ENCODE measurements at regions not wholly inside any gene's neighbourhood (a gene's known extent, or its start where the extent isn't known, plus 50 kb on each side); places are given as distances from the start of the nearest gene placed in this dataset.

DNA sequence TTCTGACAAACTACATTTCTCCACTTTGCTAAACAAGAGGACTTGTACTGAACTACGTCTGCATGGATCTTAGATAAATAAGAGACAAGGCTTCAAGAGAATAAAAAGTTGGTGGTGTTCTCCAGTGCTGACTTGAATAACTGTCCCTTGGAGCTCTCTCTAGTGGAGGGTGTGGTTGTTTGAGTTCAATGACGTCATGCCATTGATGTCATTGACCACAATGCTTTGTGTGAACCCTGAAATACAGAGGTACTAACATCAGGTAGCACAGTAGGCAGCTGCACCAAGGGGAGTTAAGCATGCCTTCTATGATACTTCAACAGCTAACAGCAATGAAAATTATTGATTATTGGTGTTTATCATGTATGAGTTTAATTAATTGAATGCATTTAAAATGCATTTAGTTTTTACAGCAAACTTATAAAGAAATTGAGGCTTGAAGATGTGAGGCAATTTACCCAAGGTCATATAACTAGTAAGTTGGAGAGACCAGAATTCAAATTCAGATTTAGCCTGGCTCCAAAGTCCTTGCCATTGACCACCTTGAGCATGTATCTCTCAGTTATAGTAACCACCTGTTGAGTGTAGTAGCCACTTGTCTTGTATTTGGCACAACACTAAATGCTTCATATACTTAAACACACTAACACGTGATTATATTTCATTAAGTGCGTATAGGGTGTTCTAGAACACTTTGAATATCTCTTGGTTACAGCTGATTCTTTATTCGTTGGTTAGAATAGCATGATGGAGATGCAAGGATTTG, 126.0 kb upstream of the ANKRD28 start:
- H3K36me3 Mint-ChIP-seq (ENCODE audit: low read depth) = no peaks in the 10 kb centered on the region
- no peak for DNase-seq (ENCODE audit: low spot score)
- H3K4me1 Mint-ChIP-seq (ENCODE audit: low read depth) = no peaks in the 10 kb centered on the region
- TF ChIP-seq, protein P1, sequence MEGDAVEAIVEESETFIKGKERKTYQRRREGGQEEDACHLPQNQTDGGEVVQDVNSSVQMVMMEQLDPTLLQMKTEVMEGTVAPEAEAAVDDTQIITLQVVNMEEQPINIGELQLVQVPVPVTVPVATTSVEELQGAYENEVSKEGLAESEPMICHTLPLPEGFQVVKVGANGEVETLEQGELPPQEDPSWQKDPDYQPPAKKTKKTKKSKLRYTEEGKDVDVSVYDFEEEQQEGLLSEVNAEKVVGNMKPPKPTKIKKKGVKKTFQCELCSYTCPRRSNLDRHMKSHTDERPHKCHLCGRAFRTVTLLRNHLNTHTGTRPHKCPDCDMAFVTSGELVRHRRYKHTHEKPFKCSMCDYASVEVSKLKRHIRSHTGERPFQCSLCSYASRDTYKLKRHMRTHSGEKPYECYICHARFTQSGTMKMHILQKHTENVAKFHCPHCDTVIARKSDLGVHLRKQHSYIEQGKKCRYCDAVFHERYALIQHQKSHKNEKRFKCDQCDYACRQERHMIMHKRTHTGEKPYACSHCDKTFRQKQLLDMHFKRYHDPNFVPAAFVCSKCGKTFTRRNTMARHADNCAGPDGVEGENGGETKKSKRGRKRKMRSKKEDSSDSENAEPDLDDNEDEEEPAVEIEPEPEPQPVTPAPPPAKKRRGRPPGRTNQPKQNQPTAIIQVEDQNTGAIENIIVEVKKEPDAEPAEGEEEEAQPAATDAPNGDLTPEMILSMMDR (IDR thresholded peaks at IDR 0.05) = no peak
- no peaks in the 10 kb centered on the region for H3K9me3 Mint-ChIP-seq (ENCODE audit: low read depth)
- H3K27ac Mint-ChIP-seq (ENCODE audit: unreplicated experiment) = no peak overlapping the region
- peaks cover 4% of the 10 kb centered on the region for H3K27me3 Mint-ChIP-seq (ENCODE audit: low read depth)
- H3K4me3 Mint-ChIP-seq (ENCODE audit: unreplicated experiment) = no peak overlapping the region

DNA sequence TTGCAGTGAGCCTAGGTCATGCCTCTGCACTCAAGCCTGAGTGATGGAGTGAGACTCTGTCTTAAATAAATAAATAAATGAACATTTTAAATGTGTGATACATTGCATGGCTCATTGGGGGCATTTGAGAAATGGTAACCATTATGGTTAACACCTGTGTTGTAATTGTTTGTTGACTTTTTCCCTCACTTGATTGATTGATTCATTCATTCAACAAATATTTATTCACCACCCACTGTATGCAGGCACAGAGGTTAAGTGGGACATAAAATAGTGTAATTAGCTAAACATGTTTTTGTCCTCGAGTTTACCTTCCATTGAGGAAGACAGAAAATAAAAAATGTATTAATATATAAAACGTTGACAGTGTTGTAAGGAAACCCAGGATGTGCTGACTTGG, 127.1 kb upstream of the ANKRD28 start:
- H3K9me3 Mint-ChIP-seq (ENCODE audit: low read depth) = no peaks in the 10 kb centered on the region
- H3K27ac Mint-ChIP-seq (ENCODE audit: unreplicated experiment) = no peak overlapping the region
- peaks cover 1% of the 10 kb centered on the region for H3K27me3 Mint-ChIP-seq (ENCODE audit: low read depth)
- H3K4me1 Mint-ChIP-seq (ENCODE audit: low read depth) = no peaks in the 10 kb centered on the region
- H3K36me3 Mint-ChIP-seq (ENCODE audit: low read depth) = no peaks in the 10 kb centered on the region
- no peak for DNase-seq (ENCODE audit: low spot score)
- no peak overlapping the region for H3K4me3 Mint-ChIP-seq (ENCODE audit: unreplicated experiment)
- TF ChIP-seq, protein P1 (IDR thresholded peaks at IDR 0.05) = no peak

DNA sequence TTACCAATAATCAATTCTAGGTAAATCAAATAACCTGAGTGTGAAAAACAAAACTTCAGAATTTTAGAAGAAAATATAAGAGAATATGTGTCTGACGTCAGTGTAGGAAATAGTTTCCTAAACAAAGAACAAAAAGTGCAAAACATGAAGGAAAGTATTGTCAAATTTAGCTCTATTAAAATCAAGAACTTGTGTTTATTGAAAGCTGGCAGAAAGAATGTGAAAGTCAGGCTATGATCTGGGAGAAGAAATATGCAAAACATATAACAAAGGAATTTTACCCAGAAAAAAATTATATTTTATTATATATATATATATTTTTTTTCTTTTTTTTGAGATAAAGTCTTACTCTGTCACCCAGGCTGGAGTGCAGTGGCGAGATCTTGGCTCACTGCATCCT, 129.1 kb upstream of the ANKRD28 start:
- DNase-seq (ENCODE audit: low spot score) = no peak
- Mint-ChIP-seq H3K27ac (ENCODE audit: unreplicated experiment) (no peak overlapping the region), H3K4me3 (ENCODE audit: unreplicated experiment) (no peak overlapping the region), H3K9me3 (ENCODE audit: low read depth) (no peaks in the 10 kb centered on the region), H3K27me3 (ENCODE audit: low read depth) (peaks cover 1% of the 10 kb centered on the region), H3K4me1 (ENCODE audit: low read depth) (no peaks in the 10 kb centered on the region), H3K36me3 (ENCODE audit: low read depth) (no peaks in the 10 kb centered on the region)
- TF ChIP-seq, protein P1 (IDR thresholded peaks at IDR 0.05) = no peak

DNA sequence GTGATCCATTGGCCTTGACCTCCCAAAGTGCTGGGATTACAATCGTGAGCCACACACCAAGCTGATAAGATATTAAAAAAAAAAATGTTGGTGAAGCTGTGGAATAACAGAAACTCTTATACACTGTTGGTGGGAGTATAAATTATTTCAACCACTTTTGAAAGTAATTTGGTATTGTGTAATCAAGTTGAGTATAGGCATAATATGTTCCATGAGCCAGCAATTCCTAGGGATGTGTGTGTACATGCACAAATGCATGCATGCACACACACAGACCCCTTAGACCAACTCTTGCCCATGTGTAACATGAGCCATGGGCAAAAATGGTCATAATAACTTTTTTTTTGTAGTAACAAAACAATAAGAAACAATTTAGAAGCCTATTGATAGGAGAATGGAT, 130.2 kb upstream of the ANKRD28 start:
- TF ChIP-seq, protein P1 (IDR thresholded peaks at IDR 0.05) = no peak
- Mint-ChIP-seq H3K4me1 (ENCODE audit: low read depth) (no peaks in the 10 kb centered on the region), H3K27me3 (ENCODE audit: low read depth) (peaks cover 1% of the 10 kb centered on the region), H3K36me3 (ENCODE audit: low read depth) (no peaks in the 10 kb centered on the region), H3K27ac (ENCODE audit: unreplicated experiment) (no peak overlapping the region), H3K9me3 (ENCODE audit: low read depth) (no peaks in the 10 kb centered on the region), H3K4me3 (ENCODE audit: unreplicated experiment) (no peak overlapping the region)
- no peak for DNase-seq (ENCODE audit: low spot score)

DNA sequence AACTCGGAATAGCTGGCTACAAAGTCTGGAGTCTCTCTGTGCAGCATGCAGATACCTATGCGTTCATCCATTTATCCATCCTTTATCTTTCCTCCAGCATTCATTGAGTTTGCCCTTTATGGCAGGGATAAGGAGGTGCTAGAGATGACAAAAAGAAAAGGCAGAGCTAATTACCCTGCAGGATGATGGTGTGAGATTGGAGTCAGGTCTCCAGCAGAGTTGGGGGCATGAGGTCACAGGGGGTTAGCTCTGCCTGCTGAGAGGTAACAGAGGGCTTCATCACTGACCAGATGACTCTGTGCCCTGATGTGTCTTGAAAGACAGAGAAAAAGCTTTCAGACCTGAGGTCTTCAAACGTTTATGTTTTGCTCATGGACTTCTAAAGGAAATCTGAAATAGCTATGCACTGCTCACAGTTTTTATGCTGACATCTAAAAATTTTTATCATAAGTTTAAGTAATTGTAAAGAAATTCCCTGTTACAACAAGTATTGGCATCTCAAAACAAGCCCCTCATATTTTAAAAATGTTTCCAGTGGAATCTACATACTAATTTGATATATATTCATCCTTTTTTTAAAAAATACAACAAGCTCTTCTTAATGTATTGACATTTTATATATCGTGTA, 132.3 kb upstream of the ANKRD28 start:
- TF ChIP-seq, protein P1 (IDR thresholded peaks at IDR 0.05) = no peak
- Mint-ChIP-seq H3K36me3 (ENCODE audit: low read depth) (no peaks in the 10 kb centered on the region), H3K9me3 (ENCODE audit: low read depth) (no peaks in the 10 kb centered on the region), H3K4me3 (ENCODE audit: unreplicated experiment) (no peak overlapping the region), H3K4me1 (ENCODE audit: low read depth) (no peaks in the 10 kb centered on the region), H3K27ac (ENCODE audit: unreplicated experiment) (no peak overlapping the region), H3K27me3 (ENCODE audit: low read depth) (peaks cover 1% of the 10 kb centered on the region)
- DNase-seq (ENCODE audit: low spot score) = no peak

All from chondrocyte (in vitro differentiated cells).